Body of pancreas (tissue), 4 donors: ENCODE measurements at regions not wholly inside any gene's neighbourhood (a gene's known extent, or its start where the extent isn't known, plus 50 kb on each side); places are given as distances from the start of the nearest gene placed in this dataset.

ENCODE experiments used
- POLR2A ChIP-seq, 3 donors: fragments of 450-650 bp; IDR thresholded peaks; one replicate each; pipeline ENCODE4 v1.6.1; 2016; ENCODE audit warnings: antibody characterized with exemption in 3 of 3, mild to moderate bottlenecking in 2 of 3
- TF ChIP-seq, protein P1 (sequence below), 7 experiments: fragments of 450-650 bp in 4 of 7; fragments of 200-600 bp in 3 of 7; sonication (generic) in 3 of 7; IDR thresholded peaks; one replicate each; pipeline ENCODE4 v1.5.1; 2016 to 2019; ENCODE audit warnings: antibody characterized with exemption in 7 of 7

DNA sequence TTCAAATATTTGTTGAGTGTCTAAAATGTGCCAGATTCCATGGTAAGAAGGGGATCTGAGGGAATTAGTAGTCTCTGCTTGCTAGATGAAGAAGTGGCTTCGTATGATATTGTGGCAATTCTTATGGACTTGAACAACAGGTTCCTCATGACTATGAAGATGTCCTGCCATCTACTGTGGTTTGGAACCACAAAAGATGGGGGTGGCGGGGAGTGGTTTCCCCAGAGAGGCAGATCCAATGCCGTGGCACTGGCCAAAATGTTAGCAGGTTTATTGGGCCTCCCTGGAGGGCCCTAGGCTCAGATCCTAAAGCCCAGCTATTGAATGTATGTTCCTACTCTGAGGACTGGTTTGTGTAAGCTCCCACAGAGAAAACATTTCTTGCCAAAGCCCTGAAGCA is 120.8 kb downstream of the RGS2 start:
- TF ChIP-seq, protein P1, sequence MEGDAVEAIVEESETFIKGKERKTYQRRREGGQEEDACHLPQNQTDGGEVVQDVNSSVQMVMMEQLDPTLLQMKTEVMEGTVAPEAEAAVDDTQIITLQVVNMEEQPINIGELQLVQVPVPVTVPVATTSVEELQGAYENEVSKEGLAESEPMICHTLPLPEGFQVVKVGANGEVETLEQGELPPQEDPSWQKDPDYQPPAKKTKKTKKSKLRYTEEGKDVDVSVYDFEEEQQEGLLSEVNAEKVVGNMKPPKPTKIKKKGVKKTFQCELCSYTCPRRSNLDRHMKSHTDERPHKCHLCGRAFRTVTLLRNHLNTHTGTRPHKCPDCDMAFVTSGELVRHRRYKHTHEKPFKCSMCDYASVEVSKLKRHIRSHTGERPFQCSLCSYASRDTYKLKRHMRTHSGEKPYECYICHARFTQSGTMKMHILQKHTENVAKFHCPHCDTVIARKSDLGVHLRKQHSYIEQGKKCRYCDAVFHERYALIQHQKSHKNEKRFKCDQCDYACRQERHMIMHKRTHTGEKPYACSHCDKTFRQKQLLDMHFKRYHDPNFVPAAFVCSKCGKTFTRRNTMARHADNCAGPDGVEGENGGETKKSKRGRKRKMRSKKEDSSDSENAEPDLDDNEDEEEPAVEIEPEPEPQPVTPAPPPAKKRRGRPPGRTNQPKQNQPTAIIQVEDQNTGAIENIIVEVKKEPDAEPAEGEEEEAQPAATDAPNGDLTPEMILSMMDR (IDR thresholded peaks at IDR 0.05), result no peak
- no peak for TF ChIP-seq POLR2A (IDR thresholded peaks at IDR 0.05)
